ENCODE measurements at regions not wholly inside any gene's neighbourhood (a gene's known extent, or its start where the extent isn't known, plus 50 kb on each side); places are given as distances from the start of the nearest gene placed in this dataset.

DNA sequence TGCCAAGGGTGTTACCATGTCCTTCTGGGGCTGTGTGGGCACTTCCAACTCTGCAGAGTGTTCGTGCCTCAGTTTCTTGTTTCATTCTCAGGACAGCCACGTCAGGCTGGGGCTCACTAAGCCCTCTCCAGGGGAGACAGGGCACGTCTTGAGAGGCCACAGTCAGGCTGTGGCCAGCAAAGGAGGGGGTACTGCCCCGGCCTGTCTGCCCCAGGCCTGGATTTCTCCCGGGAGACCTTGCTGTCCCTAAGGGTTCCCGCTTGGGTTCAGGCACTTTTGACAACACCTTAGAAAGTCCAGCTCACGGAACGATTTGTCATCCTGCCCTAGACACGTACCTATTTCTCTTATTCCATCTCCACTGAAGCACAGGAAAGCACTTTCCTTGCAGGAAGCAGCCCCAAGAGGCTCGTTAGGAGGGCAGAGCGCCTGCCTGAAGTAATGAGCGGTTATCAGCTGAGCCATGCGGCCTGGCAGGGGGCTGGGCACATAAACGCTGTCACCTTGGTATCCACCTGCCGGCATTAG lies 290.4 kb upstream of the RTL1 start:
- no peak for DNase-seq (ENCODE audit: low spot score)

GRCh38 chr14:101194373-101195308 lies 291.1 kb upstream of the RTL1 start:
- DNase-seq (ENCODE audit: low spot score) = no peak

DNA sequence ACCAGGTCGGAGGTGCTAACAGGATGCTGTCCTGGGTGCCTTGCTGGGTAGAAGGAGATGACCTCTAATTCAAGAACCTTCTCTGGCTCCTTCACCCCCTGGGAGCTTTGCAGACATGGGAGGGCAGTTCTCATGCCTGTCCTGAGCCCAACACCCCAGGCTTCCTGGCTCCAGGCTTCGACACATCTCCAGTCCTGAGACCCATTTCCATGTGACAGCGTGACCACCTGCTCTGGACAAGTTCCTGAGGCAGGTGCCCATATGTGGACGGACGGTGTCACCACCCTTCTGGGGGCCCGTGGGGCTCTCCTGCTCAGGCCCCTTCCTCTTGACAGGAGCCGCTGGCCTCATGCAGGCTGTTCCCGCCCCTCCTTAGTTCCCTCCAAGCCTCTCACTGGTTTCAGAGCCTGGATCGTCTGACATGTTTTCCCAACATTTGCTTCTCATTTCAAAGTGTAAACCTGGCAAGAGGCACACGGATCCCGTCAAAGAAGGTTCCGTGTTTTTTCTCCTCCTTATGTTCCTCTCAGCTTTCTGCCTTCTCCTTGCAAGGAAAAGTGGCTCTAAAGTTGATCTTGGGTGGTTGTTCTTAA lies 291.9 kb upstream of the RTL1 start:
- DNase-seq (ENCODE audit: low spot score) = no peak

- no peak for DNase-seq (ENCODE audit: low spot score)
Measured at GRCh38 chr14:101196051-101196712, 292.7 kb upstream of the RTL1 start.

DNA sequence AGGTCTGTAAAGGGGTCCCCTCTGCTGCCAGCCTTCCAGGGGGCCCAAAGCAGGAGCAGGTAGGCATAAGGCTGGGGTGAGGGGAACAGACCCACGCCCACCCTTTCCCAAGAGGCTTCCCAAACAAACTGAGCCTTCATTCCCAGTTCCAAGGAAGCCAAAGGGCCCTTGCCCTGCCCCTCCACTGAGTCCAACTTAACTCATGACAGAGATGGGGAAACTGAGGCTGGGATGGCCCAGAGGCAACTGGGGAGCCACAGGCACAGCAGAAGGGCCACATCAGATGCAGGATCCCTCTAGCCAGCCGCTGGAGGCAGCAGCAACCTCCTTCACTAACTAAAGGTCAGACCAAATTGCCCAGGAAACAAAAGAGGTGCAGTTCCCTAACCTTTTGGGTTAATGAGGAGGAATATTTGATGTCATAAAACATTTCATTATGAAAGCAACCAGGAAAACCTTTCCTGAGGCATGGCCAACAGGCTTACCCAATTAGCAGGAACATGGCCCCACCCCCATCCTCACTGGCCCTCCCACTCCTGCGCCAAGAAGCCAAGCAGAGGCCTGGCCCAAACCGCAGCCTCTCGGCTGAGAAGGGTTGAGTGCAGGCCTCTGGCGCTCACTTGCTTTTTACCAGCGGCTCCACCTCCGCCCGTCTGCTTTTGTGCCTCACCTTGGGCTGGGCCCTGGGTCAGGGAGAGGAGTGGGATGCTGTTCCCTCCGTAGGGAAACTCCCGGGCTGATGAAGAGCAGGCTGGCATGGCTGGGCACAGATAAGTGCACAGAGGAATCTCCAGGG lies 293.5 kb upstream of the RTL1 start:
- peak; percentile 70 for DNase-seq (ENCODE audit: low spot score)

DNA sequence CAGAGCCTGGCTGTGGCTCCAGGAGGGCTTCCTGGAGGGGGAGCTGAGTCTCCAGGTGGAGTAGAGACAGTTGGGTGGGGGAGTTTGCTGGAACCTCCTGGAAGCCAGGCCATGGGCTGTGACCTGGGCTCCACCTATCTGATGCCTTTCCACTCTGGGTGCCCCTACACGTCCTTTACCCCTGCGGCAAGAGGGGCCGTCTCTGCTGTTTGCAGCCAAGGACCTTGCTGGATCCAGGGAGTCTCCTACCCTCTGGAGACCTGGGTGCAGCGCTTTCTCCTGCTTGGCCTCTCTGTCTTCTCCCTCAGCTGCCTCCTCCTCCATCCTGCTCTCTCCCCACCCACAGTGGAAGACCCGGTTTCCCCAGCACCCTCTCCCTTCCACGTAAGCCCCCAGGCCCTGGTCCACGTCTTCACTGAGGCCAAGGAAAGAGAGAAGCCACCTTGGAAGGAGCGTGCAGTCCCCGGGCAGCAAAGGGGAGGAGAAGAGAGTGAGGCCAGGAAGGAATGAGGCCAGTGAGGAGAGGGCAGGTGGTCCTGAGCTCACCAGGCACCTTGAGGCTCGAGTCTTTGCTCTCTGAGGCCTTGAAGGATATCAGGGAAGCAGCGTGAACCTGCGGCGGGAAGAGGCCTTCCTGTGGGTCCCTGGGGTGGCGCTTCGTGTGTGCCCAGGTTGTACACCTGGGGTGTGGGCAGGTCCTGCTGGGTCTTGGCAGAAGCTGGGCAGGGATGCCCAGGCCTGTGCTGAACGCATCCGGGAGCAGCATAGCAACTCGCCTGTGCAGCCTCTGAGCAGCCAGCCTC lies 294.3 kb upstream of the RTL1 start:
- DNase-seq (ENCODE audit: low spot score) = no peak

- no peak for DNase-seq (ENCODE audit: low spot score)
Measured at GRCh38 chr14:101198398-101199027, 295.0 kb upstream of the RTL1 start.

- DNase-seq (ENCODE audit: low spot score) = no peak
Measured at GRCh38 chr14:101199028-101199770, 295.7 kb upstream of the RTL1 start.

DNA sequence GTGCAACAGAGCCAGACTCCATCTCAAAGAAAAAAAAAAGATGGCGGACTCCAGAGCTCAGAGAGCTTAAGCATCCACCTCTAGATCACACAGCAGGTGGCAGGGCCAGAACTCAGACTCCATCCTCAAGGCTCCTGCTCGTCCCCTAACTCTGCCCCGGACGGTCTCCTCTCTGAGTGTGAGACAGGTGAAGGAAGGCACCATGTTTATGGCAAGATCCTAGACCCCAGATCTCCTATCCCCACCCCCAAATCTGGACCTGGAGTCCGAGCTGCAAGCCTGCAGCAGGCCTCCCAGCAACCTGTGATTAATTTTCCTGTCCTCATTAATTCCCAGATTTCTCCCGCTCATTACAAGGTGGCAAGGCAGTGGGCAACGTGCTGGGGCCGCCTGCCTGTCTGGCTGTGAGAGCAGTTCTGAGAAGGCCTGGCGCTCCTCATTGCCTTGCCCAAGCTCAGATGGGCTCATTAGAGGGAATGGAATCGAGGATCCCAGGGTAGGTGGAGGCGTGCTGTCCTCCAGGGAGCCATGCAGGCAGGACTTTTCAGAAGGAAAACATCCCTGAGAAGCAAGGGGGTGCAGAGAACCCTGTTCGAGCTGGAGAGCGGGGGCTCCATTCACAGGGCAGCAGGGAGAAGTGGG lies 296.6 kb upstream of the RTL1 start:
- no peak for DNase-seq (ENCODE audit: low spot score)

DNA sequence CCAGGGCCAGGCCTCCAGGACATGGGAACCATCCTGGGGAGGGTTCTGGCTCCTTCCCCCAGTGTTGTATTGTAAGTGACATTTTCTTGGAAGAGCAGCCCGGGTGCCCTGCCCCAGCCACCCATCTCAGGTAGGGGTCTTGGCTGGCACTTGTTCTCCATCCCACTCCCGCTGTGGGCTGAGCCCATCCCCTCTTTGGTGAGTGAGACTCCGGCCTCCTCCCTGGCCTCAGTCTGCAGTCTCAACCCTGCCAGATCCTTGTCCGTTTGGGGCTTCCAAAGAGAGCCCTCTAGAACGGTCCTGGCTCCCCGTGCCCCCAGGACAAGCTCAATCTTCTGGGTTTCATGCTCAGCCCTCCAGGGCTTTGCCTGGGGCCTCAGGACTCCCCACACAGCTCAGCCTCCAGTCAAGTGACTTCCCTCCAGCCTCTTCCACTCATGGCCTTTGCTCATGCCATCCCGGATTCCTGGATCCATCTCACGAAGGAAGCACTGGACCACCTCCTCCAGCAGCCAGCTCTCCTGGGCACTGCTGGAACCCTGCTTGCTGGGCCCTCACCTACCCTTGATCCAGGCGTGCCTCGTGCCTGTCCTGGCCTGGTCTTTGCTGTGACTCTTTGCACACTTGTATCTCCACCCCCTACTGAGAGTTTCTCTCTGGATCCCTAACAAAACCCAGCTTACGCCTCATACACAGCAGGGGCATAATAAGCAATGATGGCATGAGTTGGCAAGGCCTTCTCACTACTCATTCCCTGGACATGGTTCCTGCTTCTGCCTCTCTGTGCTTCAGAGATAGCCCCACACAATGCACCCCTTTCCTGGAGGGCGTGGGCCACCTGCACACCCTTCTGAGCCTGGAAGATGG lies 297.4 kb upstream of the RTL1 start:
- DNase-seq (ENCODE audit: low spot score) = no peak

DNA sequence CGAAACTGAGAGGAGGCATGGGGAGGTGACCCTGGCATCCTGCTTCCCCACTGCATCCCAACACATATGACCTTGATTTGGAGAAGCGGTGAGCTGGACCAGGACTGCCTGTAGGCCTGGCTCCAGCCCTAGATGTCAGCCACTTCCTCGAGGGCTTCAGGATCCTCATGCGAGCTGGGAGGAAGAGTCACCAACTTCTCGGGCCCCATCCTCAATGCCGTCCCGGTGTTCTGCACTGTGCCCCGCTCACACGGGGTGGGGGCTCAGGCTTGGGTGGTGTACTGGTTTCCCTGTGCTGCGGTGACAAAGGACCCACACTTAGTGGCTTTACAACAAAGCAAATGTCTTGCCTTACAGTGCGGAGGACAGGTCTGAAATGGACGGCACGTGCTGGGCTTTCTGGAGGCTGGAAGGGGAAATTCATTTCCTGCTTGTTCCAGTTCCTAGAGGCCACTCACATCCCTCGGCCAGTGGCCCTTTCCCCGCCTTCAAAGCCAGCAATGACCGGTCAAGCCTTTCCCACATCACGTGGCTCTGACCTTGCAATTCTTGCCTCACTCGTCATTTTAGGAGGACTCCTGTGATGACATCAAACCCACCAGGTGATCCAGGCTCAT lies 298.1 kb upstream of the RTL1 start:
- DNase-seq (ENCODE audit: low spot score) = no peak

- no peak for DNase-seq (ENCODE audit: low spot score)
Measured at GRCh38 chr14:101202627-101203404, 299.3 kb upstream of the RTL1 start.

DNA sequence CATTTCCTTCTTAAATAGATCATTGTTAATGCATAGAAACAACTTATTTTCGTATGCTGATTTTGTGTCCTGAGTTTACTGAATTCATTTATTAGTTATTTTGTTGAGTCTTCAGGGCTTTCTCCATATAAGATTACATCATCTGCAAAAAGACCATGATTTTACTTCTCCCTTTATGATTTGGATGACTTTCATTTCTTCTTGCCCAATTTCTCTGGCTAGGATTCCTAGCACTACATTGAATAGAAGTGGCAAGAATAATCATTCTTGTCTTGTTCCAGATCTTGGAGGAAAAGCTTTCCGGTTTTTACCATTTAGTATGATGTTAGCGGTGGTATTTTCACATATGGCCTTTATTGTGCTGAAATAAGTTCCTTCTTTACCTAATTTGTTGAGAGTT lies 303.0 kb upstream of the RTL1 start:
- no peak for DNase-seq (ENCODE audit: low spot score)

DNA sequence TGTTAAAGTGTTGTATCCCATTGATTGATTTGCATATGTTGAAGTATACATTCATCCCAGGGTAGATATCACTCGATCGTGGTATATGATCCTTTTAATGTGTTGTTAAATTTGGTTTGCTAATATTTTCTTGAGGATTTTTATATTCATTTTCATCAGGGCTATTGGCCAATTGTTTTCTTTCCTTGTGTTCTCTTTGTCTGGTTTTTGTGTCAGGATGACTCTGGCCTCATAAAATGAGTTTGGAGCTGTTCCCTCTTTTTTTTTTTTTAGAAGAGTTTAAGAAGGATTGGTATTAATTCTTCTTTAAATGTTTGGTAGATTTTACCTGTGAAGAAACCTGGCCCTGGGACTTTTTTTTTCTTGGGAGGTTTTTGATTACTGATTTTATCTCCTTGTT lies 303.5 kb upstream of the RTL1 start:
- no peak for DNase-seq (ENCODE audit: low spot score)

DNA sequence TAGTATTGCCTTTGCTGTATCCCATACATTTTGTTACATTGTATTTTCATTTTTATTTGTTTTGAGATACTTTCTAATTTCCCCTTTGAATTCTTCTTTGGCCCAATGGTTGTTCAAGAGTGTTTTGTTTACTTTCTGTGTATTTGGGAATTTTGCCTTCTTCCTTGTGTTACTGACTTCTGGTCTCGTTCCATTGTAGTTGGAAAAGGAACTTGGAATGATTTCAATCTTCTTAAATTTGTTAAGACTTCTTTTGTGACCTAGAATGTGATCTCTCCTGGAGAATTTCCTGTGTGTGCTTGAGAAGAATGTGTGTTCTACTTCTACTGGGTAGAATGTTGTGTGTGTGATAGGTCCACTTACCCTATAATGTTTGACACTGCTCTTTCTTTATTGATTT lies 304.4 kb upstream of the RTL1 start:
- no peak for DNase-seq (ENCODE audit: low spot score)

- no peak for DNase-seq (ENCODE audit: low spot score)
Measured at GRCh38 chr14:101209594-101209993, 306.1 kb upstream of the RTL1 start.

- no peak for DNase-seq (ENCODE audit: low spot score)
Measured at GRCh38 chr14:101215266-101215665, 311.7 kb upstream of the RTL1 start.

Data from iPS-NIHi11 (cell line).